Activated naive CD4-positive, alpha-beta T cell treated with anti-CD3 and anti-CD28 coated beads, Interleukin-2, amount 50 U/mL, for 72 hours (primary cell): ENCODE measurements at regions not wholly inside any gene's neighbourhood (a gene's known extent, or its start where the extent isn't known, plus 50 kb on each side); places are given as distances from the start of the nearest gene placed in this dataset.

Experiments used
- ATAC-seq, 2 donors: fragments of 150-1000 bp; cut with Tn5 transposase; 2 replicates each; pipeline ENCODE4 v1.10.0; 2021; ENCODE audit warnings: mild to moderate bottlenecking in 2 of 2, moderate library complexity in 2 of 2
- DNase-seq, 2 donors: peaks; one replicate each; pipeline ENCODE4 v3.0.0; 2021 to 2022; ENCODE audit warnings: low spot score in 2 of 2
- H3K27ac Mint-ChIP-seq, 2 donors: one replicate each; pipeline ENCODE4 v1.8.0; 2022; ENCODE audit warnings: mild to moderate bottlenecking in 2 of 2, mixed read lengths in 2 of 2
- H3K36me3 Mint-ChIP-seq, 2 donors: one replicate each; pipeline ENCODE4 v1.8.0; 2022; ENCODE audit warnings: mixed read lengths in 2 of 2
- H3K9me3 Mint-ChIP-seq, 2 donors: one replicate each; pipeline ENCODE4 v1.8.0; 2022; ENCODE audit warnings: mixed read lengths in 2 of 2

DNA sequence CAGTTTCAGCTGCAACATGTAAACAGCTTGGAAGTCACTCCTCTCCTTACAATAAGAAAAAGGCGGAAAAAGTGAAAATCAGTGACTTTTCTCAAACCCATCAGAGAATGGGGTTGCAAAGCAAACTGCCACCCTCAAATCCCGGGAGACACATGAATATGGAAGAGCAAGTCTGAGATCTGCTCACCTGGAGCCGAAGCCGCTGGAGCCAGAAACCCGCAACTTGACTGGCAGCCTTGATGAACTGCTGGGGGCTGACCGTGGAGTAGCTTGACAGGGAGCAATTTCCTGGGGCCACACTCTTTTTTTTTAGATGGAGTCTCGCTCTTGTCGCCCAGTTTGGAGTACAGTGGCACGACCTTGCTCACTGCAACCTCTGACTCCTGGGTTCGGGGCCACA lies 208.2 kb downstream of the KIF26A start:
- Mint-ChIP-seq H3K9me3 (no peaks in the 10 kb centered on the region), H3K36me3 (no peaks in the 10 kb centered on the region), H3K27ac (no peak overlapping the region)
- DNase-seq (no peak), ATAC-seq (no peak)

GRCh38 chr14:104348741-104349140 lies 210.4 kb downstream of the KIF26A start:
- Mint-ChIP-seq H3K27ac (no peak overlapping the region), H3K36me3 (no peaks in the 10 kb centered on the region), H3K9me3 (peaks cover 0 to 5% of the 10 kb centered on the region in 2 donors)
- no peak for DNase-seq
- ATAC-seq: no peak

DNA sequence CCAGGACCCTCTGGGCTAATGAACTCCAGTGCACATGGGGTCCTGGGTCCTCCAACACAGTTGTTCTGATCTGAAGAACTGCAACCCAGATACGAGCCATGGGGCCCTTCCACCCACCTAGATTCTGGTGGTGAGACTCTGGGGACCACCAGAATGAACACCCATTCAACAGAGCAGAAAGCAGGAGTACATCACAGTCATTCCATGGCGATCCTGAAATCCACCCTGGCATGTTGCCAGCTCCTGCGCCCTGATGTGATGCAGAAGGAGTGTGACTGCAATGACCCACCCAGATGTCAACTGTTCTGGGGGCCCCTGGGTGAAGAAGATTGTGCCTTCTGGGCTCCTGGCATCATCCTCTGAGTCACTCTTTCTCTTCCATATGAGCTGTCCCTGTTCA lies 211.6 kb downstream of the KIF26A start:
- H3K36me3 Mint-ChIP-seq: no peaks in the 10 kb centered on the region
- DNase-seq (no peak), ATAC-seq (no peak)
- peaks cover 0 to 5% of the 10 kb centered on the region in 2 donors for H3K9me3 Mint-ChIP-seq
- no peak overlapping the region for H3K27ac Mint-ChIP-seq

DNA sequence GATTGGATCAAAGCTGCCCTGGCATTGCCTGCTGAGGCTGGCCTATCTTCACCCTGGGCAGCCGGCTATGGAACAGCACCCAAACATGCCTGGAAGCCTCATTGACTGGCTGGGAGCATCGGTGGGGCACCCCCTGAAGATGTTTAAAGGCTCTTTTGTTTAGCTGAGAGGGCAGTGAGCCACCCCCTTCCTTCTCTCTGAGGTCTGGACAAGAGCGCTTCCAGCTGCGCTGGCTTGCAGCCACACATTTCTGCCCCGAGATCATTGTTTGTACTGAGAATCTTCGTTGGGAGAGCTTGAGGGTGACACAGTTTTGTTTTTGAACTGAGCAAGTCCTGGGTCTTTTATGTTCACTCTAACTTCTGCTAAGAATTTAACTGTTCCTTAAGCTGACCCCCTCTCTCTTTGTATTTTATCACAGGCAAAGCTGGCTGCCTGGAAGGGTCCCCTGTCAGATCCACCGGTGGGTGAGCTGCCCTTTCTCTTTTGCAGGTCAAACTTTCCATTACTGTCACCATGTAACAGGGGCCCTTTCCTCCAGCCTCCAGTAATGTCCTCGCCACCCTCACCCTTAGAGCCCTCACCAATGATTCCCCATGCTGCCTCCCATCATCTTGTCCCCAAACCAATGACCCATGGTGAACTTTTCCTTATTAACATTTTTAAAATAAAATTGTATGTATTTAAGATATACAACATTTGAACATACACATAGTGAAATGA lies 212.2 kb downstream of the KIF26A start:
- DNase-seq: no peak
- no peaks in the 10 kb centered on the region for H3K36me3 Mint-ChIP-seq
- peak overlapping the region in 1 of 2 donors; percentile 22 for H3K27ac Mint-ChIP-seq
- no peak for ATAC-seq
- H3K9me3 Mint-ChIP-seq: peaks cover 0 to 5% of the 10 kb centered on the region in 2 donors

DNA sequence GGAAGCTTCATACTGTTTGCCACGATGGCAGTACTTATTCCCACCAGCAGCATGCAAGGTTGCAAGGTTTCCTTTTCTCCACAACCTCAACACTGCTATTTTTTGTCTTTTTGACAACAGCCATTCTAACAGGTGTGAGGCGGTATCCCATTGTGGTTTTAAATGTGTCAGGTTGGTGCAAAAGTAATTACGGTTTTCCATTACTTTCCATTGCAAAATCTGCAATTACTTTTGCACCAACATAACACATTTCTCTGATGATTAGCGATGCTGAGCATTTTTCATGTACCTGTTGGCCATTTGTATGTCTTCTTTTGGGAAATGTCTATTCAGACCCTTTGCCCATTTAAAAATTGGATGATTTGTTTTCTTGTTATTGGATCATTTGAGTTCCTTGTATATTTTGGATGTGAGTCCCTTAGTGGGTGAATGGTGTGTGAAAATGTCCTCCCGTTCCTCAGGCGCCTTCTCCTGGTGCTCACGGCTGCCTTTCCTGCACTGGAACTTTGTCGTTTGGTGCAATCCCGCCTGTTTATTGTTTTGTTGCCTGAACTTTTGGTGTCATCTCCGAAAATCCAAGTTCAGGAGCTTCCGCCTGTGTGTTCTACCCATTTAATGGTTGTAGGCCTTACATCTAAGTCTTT lies 213.6 kb downstream of the KIF26A start:
- ATAC-seq (no peak), DNase-seq (no peak)
- H3K36me3 Mint-ChIP-seq: no peaks in the 10 kb centered on the region
- no peak overlapping the region for H3K27ac Mint-ChIP-seq
- H3K9me3 Mint-ChIP-seq: peaks cover 0 to 5% of the 10 kb centered on the region in 2 donors

GRCh38 chr14:104352493-104353220 lies 214.3 kb downstream of the KIF26A start:
- H3K27ac Mint-ChIP-seq: no peak overlapping the region
- H3K9me3 Mint-ChIP-seq: peaks cover 0 to 5% of the 10 kb centered on the region in 2 donors
- no peak for DNase-seq
- no peak for ATAC-seq
- H3K36me3 Mint-ChIP-seq: no peaks in the 10 kb centered on the region

DNA sequence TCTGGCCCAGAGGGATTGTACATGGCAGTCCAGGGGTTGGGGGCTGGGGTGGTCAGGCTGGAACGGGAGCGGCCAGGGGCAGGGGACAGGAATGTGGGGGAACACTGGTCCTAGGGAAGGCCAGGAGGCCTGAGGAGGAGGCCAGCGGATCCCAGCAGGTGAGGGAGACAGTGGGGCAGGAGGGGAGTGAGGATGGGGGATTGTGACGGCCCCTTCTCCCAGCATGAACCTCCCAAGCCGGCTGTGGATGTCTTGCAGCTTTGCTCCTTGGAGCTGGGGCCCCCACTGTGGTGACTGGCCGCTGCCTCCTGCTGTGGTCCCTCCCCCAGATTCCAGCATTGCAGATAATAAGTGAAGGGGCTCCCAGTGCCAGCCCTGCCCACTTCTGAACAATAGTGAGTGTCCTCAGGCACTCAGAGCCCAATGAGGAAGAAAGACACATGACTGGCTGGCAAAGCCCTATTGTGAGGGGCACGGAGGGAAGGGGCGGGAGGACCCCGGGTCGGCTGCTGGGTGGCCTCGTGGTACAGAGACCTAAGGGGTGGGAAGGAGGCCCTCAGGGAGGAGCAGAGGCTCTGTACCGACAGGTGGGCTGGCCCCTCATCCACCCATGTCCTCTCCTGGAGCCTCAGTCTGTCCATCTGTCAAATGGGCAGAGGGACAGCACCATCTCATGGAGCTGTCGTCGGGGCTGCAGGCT lies 215.0 kb downstream of the KIF26A start:
- Mint-ChIP-seq H3K27ac (no peak overlapping the region), H3K9me3 (peaks cover 0 to 5% of the 10 kb centered on the region in 2 donors), H3K36me3 (no peaks in the 10 kb centered on the region)
- ATAC-seq (no peak), DNase-seq (peak in 1 of 2 donors; percentile 41)

GRCh38 chr14:104353921-104354701 lies 215.7 kb downstream of the KIF26A start:
- no peaks in the 10 kb centered on the region for H3K36me3 Mint-ChIP-seq
- no peak overlapping the region for H3K27ac Mint-ChIP-seq
- ATAC-seq (no peak), DNase-seq (no peak)
- peaks cover 0 to 5% of the 10 kb centered on the region in 2 donors for H3K9me3 Mint-ChIP-seq

DNA sequence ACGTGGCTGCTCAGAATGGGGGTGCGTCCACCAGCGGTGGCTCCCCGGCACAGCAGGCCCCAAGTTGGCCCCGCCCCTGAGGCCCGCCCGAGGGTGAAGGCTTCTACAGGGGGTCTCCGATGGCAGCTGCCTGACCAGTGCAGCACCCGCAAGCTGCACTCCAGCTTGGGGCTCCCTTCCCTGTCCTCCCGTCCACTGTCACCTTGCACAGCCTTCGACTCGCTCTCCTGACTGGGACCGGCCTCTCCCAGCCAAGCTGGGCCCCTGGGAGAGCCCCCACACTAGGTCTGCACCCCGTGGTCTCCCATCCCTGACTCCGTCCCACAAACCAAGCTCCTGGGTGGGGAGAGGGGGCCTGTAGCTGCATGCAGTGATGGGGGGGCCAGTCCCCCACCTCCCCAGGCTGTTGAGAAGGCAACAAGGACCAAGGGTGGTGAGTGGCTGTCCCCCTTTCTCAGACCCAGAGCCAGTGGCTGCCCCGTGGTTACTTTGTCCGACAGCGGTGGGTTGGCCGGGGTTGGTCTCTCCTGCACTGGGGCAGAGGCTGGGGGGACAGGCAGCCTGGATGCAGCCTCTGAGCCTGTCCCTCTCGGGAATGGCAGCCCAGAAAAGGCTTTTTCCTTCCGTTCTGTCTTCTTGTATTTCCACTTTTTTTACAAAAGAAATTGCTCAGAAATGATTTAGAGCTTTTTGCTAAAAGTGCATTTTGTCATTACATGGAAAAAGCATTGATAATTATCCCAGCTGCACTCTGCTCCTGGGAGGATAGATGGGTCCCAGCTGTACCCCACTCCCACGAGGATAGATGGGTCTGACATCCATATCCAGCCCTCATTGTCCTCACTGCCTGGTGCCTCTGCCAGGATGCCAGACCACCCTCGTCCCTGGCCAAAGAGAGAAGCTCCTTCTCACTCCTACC lies 217.0 kb downstream of the KIF26A start:
- Mint-ChIP-seq H3K9me3 (peaks cover 0 to 5% of the 10 kb centered on the region in 2 donors), H3K36me3 (no peaks in the 10 kb centered on the region), H3K27ac (no peak overlapping the region)
- ATAC-seq (no peak), DNase-seq (no peak)

DNA sequence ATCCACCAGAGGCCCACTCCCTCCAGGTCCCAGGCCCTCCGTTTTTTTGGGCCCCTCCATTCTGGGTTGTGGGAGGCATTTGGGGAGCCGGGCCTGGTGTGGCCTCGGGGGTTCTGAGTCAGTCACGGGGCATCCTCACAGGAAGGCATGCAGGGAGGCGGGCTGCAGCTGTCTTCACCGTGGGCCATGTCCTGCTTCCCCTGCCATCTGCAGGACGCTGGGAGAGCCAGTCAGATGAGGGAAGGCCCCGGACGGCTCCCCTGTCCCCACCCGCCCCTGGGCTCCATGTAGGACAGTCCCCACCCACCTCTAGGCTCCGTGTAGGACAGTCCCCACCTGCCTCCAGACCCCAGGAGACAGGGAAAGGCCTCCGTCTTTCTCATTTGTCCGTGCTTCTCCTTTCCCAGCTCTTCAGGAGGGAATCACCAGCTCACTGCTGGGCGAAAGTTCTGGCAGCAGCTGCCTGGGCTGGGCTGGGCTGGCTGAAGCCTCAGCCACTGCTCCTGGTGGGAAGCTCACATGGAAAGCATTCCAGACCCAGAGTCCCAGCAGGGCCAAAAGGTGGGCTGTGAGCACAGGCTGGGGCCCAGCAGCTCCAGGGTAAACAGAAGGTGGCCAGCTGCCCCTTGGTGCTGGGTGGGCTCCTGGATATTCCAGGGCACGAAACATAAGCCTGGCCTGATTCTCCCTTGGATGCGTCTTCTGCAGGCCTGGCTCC lies 217.8 kb downstream of the KIF26A start:
- DNase-seq (peak in 1 of 2 donors; percentile 41), ATAC-seq (no peak)
- Mint-ChIP-seq H3K36me3 (no peaks in the 10 kb centered on the region), H3K9me3 (peaks cover 0 to 5% of the 10 kb centered on the region in 2 donors), H3K27ac (no peak overlapping the region)

GRCh38 chr14:104356738-104357688 lies 218.6 kb downstream of the KIF26A start:
- H3K27ac Mint-ChIP-seq: peak overlapping the region in 1 of 2 donors; percentile 55
- DNase-seq: peak in 1 of 2 donors; percentile 54

DNA sequence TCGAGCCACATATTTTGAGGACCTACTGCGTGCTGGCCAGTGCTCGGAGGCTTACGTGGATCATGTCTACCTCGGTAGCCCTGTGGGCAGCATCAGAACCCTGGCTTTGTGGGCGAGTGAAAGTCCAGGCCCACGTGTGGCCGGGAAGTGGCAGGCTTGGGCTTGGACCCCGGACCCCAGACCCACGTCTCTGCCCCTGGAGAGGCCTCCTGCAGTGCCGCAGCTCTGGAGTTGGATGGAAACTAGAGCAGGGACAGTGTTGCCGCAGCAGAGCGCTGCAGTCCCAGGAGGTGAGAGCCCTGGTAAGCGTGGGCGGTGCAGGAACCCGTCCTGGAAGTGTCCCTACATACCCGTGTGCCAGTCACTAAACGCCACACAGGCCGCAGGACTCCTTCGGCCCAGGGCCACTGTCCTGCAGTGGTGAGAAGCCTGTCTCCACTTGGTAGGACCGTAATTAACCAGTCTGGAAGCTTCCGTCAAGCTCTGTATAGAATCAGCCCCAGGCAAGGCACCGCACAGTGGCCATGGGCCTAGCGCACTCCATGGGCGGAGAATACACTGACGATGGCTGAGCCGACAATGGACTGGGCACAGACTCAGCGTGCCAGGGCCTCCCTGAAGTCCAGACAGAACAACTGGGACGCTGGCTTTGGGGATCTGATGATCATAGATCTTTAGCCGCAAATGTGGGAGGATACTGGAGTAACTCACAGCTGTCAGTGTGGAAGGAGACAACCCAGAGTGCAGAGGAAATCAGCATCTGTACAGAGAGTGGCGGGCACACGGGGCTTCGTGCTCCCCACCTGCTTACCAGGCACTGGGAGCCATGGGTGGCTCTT lies 219.5 kb downstream of the KIF26A start:
- DNase-seq (no peak), ATAC-seq (no peak)
- Mint-ChIP-seq H3K9me3 (no peaks in the 10 kb centered on the region), H3K27ac (no peak overlapping the region), H3K36me3 (no peaks in the 10 kb centered on the region)

More at GRCh38 chr14:104356738-104357688, 218.6 kb downstream of the KIF26A start:
- no peak for ATAC-seq
- Mint-ChIP-seq H3K9me3 (peaks cover 0 to 4% of the 10 kb centered on the region in 2 donors), H3K36me3 (no peaks in the 10 kb centered on the region)
